ENCODE measurements at regions not wholly inside any gene's neighbourhood (a gene's known extent, or its start where the extent isn't known, plus 50 kb on each side); places are given as distances from the start of the nearest gene placed in this dataset.
"Not testable (repeated sequence)": the region's sequence is repeated elsewhere in the genome, so short reads cannot be mapped to it uniquely, and the experiment has no call there.

DNA sequence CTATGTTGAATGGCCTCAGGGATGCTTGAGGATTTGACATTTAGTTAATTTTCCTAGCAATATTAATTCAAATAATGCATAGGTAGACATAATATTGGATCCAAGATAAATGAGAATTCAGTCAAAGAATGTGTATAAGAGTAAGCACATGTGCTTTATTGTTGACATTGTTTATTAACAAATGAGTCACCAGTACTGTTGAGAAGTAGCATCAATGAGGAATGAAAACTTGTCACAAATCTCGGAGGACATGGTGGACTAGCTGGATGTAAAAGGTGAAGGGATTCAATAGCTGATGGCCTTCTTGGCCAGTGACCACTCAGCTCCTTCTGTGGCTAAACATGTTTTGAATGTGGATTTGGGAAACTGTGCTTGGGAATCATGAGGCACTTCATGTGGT is 1137.0 kb downstream of the HACE1 start:
- DNase-seq = no peak

DNA sequence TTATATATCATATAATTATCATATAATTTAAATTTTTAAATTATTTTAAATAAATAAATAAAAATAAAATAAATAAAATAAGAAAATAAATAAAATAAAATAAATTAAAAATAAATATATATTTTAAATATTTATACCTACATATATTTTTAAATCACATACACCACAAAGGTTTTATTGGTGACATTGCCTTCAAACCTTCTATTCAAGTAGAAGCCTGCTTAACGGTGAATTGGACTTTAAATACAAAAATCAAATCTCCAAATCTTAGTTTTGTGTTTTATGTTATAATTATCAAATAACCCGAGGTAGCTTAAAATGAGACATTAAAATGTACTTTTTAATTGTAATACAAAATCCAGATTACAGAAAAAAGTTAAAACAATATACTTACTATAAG is 1137.8 kb downstream of the HACE1 start:
- DNase-seq = no peak

DNA sequence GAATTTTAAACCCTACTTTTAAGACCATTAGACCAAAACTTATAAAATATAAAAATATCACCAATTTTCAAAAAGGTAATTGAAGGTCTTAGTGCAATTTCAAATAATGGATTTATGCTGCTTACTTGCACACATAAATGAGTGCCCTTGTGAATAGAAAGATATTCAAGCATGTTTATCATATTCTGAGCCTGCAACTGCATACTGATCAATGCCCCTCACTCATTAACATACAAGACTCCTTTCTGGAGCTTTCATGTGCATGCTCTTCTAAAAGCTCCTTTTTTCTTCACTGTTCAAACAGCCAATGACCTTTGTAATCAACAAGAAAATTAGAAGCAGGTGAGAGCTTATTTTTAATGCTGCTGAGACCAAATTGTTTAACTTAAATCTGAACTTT is 1139.3 kb downstream of the HACE1 start:
- no peak for DNase-seq

DNA sequence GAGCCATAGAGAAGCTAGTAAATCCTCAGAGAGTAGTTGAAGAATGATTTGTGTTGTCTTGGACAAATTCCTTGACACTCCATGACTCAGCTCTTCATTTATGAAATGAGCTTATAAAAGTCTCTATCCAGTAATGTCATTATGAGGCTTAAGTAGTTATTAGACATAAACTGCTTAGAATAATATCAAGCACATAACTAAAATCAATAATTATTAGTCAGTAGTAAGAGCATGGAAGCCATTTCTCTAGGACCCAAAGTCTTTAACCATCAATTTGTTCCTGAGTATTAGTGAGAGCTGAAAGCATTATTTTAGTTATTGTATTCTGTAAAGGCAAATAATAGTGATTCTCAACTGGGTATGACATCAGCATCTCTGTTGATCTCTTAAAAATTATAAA is 1140.2 kb downstream of the HACE1 start:
- no peak for DNase-seq

DNA sequence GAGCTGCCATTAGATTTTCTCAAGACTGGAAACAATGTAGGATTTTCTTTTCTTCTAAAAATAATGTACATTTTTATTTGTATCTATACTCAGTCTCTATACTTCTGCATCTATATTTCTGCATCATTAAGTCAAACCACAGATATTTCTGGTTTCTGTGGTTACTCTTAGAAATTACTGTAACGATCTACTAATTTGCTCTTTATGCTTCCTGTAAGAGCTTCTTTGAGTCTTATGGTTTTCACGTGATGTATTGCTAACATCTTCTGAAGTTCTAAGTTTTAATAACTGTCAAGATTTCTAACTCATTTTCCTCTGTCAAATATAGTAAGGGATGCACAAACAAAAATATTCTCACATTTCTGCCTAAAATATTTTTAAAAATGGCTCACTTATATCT is 1144.5 kb downstream of the HACE1 start:
- no peak for DNase-seq

DNA sequence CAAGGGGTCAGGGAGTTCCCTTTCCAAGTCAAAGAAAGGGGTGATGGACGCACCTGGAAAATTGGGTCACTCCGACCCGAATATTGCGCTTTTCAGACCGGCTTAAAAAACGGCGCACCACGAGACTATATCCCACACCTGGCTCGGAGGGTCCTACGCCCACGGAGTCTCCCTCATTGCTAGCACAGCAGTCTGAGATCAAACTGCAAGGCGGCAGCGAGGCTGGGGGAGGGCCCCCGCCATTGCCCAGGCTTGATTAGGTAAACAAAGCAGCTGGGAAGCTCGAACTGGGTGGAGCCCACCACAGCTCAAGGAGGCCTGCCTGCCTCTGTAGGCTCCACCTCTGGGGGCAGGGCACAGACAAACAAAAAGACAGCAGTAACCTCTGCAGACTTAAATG is 1150.5 kb downstream of the HACE1 start:
- DNase-seq = not testable (repeated sequence)

DNA sequence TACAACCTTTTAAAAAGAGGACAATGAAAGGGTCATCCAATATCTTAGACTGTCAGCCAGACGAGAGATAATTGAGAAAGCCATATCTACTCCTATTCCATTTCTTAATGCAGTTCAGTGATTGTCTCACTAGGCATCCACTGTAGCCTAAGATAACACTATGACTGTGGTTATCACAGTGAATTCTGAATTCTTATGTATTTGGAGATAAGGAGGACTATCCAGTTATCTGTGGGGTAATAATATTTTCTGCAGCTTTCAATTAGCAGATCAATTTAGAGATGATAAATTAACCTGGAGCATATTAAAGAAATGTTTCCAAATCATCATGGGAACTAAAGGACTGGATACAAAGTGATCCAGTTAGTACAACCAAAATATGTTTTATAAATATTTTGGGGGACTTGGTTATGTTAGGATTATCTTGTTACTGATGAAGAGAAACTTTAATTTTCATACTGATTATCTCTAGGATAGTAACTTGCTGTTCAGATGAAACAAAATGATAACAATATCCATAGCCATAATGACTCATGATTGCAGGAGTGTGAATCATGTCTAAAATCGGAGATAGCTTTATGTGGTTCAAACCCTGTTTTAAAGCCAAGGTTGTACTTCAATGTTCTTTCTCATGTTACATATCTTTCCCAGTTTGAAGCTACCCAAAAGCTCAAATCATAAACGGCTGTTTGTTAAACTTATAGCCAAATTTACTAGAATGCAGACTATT is 1152.0 kb downstream of the HACE1 start:
- no peak for DNase-seq

DNA sequence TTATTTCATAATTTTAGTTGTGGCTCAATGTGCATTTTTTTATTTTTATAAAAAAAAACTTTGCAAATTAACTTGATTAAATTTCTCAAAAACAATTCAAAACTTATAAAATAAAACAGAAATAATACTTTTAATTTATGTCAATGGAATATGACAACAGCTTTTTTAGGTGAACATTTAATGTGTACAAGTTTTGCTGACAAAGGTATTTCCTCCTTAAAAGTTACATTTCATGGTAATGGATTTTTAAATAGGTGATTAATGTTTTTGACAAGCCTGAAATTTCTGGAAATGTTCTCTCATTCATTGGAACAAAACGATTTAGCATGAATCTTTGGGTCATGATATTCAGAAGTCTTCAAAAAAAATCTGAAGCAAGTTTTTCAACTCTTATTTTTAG is 1160.0 kb downstream of the HACE1 start:
- DNase-seq = no peak

DNA sequence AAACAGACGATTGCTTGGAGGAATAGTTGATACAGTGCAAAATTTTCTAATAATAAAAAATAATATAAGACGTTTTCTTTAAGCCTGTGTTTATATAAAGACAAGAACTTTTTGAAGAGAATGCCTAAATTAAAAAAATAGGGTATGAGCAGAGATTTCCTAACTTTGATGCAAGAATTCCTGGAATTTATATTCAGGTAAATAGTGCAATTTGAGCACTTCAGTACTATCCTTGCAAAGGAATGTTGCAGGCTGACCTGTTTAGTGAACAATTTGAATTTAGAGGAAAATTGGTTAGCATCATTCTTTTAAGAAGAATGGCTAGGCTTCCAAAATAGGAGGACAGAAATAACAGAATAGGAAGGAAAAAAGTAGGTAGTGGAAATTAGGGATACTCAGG is 1172.3 kb downstream of the HACE1 start:
- DNase-seq = no peak

DNA sequence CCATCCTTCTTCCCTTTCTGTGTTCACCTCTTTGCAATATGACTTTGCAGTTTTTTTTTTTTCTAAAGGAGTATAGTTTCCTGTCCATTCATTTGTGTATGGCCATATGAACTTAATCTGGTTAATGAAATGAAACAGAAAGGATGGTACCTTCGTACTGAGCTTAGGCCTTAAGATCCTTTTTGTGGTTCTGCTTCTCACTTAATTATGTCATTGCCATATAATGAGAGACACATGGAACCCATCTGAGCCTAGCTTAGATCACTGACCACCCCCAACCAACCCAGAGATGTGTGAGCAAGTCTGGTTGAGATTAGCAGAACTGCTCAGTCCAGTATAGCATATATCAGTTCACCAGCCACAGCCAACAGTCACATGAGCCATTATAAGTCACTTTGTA is 1179.6 kb downstream of the HACE1 start:
- DNase-seq = no peak

DNA sequence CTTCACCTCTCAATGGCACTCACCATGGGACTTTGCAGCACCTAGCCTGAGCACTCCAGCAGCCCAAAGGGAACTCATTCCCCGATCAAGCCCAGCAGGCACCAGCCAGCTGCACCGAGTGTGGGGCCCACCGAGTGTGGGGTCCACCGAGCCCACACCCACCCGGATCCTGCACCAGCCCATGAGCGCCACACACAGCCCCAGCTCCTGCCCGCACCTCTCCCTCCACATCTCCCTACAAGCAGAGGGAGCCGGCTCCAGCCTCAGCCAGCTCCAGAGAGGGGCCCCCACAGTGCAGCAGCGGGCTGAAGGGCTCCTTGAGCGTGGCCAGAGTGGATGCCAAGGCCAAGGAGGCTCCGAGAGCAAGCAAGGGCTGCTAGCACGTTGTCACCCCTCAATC is 1182.4 kb downstream of the HACE1 start:
- no peak for DNase-seq

DNA sequence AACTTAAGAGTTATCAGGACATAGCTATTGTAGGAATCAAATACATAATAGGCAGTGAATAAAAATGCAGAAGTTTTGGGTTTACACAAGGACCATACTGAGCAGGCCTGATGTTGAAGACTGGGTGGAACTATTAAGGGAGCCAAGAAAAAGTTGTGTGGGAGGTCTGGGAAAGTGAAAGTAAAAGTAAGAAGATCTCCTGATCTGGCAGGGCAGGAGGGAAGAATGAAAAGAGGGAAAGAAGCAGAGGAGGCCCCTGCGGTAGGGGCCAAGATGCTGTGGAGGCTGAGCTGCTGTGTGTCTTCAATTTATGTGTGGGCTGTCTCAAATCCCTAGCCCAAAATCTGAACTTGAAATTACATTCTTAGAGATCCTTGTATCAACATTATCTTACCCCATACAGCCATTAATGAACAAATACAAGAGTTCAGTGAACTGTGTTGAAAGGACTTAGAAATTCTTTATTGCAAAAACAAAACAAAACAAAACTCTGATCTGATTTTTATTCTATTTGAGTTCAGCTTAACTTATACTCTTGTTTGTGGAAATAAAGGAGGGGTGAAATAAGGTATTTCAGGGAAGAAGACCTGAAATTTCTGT is 1183.8 kb downstream of the HACE1 start:
- no peak for DNase-seq

DNA sequence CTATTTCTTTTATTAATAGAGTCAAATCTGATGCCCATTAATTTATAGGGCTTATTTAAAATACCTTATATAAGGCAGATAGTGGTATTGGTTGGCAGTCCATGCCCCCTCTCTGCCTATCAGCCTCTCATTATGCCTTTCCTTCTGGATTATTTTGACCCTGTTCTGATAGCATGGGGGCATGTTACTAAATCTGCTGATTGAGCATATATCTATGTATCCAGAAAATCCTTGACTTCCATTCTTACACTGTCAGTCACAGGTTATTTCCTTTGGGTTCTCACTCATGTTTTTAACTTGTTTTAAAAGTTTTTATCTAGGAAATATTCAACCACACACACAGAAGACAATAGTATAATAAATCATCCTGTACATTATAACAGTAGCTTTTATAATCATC is 1184.9 kb downstream of the HACE1 start:
- no peak for DNase-seq

DNA sequence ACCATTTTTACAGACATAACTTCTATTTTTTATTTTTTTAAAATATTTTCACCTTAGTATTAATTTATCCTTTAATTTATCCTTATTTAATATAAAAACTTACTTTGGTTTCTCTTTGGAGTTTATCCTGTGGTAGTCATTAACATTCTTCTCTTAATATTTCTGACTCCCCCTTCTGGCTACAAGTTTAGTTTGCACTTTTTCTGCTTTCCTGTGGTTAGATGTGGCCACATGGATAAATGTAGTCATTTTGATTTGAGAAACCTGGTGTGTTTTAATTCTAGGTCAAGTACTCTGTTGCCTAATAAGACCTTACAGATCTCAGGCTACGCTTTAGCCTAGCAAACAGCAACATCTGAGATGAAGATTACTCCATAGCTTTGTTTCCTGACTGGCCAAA is 1187.5 kb downstream of the HACE1 start:
- DNase-seq = no peak

DNA sequence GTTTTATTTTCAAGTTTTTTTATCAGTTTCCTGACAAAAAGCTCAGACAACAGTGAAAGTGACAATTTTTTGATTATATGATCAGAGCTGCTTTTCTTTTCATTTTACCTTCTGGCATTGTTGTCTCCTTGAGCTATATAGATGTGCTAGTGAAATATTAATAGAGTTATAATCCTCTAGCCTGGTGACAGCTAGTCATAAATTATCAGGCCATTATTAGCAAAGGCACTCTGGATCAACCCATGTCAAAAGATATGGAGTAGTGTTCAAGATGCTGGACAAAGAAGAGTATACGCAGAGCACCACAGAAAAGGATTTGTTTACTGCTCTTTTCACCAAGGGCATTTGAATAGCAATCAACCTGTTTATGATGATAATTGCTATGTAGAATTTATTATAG is 1230.1 kb downstream of the HACE1 start:
- no peak for DNase-seq

DNA sequence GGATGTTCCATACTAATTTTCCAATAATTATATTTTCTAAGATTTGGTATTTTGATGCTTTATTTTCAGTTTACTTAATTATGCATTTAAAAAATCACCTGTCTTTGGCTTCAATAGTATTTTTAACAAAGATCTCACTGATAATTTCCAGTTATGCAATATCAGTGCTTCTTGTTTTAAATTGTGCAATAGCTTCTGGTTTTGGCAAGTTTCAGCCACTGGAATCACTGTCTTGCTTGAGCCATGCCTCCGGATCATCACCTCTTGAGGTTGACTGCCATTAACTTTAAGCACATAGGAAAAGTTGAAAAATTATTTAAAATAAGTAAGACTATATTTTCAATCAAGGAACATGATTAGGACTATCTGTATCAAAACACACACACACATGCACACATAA is 1242.1 kb downstream of the HACE1 start:
- no peak for DNase-seq

DNA sequence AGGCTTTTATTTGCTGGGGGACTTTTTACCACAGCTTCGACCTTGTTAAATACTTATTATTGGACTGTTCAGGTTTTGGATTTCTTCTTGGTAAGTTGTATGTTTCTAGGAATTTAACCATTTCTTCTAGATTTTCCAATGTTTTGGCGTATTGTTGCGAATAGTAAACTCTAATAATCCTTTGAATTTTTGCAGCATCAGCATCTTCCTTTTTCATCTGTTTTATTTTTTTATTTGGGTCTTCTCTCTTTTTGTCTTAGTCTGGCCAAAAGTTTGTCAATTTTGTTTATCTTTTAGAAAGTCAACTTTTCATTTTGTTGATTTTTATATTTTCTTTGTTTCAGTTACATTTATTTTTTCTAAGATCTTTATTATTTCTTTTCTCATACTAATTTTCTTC is 1272.0 kb downstream of the HACE1 start:
- DNase-seq = no peak

DNA sequence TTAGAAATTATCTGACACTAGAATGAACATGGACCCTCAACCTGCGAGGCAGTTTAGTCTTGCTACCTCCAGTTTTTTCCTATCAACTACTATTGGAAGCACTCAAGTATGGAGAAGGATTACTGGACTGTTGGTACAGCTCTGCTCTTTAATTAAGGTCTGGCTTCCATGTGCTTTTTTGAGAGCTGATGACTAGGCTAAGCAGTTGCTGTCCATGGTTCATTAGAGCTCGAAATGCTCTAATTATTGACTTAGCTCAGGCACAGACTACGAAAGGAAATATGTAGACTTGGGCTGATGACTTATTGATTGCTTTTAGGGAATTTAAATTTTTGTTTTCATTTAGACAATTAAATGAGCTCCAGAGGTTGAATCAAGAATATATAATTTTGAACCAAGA is 1281.6 kb downstream of the HACE1 start:
- no peak for DNase-seq

DNA sequence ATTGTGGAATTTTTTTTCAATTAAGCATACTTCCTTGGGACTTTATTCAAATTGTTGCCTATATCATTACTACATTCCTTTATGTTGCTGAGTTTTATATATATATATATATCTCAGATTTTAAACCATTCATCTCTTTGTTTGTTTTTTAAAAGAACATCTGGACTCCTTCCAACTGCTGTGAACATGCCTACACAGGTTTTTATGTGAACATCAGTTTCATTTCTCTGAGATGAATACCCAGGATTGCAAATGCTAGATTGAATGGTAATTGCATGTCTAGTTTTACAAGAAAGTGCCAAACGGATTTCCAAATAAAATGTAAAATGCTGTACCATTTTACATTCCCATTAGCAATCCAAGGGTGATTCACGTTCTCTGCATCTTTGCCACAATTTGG is 1289.3 kb downstream of the HACE1 start:
- no peak for DNase-seq

DNA sequence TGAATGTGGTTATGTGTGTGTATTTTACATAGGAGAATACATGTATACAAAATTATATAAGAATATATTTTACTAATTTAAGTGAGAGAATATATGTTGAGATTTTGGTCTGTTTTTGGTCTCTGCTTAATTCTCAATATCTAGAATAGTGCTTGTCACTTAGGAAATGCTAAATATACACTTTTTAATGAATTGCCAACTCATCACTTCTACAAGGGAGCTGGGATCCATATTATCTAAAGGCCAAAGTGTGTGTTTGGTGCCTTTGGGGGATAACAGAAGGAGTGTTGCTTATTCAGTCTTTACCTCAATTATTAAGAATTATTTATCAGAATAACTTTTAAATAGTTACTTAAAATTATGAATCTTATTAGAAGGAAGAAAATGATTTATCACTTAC is 1304.8 kb downstream of the HACE1 start:
- no peak for DNase-seq

DNA sequence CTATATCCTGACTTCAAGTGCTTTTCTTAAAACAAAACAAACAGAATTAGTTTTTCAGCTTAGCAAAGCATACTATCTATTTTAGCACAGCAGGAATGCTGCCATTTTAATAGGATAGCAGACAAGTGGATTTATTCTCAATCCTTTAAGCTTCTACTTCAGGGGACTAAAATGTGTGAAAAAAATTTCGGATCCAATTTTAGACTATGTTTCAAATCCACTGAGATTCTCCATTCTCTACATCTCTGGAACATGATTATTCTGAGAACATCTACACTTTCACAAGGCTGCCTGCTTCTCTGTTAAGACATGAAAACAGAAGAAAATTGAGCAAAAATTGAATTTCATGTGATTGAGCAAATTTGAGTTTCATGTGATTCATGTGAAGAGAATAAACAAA is 1321.3 kb downstream of the HACE1 start:
- no peak for DNase-seq

DNA sequence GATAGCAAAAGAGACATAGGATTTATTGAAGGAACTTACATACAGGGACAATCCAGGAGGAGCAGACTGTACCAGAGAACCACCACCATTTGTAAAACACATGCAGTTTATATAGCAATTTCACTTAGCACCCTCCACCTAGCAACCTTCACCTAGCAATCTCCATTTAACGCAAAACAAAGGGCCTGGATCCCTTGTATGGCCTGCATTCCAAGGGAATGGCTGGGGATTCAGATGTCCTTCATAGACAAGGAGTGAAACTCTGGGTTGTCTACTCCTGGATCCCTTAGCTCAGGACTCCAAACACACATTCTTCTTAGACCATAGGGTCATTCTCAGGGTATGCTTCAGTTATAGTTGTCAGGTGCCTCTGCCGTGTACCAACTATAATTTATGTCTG is 1324.9 kb downstream of the HACE1 start:
- no peak for DNase-seq

DNA sequence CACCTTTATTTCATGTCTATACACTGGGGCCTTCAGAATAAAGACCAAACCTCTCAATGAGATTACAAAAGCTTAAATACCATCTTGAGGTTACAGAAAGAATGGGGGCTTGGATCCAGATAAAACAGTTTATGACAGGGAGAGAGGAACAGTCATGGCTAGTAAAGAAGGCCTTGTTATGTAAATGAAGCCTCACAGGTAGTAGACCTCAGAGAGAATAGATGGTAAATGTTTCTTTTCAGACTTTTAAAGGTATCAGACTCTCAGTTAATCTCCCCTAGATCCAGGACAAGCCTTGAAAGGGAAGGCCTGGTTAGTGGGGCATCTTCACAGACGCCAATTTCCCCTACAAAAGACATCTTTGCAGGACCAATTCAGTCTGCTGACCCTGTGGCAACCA is 1325.6 kb downstream of the HACE1 start:
- no peak for DNase-seq

DNA sequence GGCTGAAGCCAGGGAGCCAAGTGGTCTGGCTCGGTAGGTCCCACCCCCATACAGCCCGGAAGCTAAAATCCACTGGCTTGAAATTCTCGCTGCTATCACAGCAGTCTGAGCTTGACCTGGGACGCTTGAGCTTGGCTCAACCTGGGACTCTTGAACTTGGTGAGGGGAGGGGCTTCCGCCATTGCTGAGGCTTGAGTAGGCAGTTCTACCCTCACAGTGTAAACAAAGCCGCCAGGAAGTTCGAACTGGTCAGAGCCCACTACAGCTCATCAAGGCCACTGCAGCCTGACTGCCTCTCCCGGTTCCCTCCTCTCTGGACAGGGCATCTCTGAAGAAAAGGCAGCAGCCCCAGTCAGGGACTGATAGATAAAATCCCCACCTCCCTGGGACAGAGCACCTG is 1337.7 kb downstream of the HACE1 start:
- no peak for DNase-seq

DNA sequence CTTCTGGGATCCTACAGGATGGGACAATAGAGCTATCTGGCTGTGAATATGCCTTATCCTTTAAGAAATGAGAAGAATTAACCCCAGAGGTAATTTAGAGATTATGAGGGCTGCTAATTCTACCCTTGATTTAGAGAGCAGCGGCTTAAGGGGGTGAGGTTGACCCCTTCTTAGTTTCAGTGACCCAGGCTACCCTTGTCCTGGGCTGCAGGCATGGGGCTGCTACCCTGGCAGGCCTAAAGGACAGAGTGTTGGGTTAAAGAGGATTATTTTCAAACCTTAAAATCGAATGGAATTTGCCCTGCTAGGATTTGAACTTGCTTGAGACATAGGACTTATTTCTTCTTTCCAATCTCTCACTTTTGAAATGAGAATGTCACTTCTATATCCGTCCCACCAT is 1343.4 kb downstream of the HACE1 start:
- no peak for DNase-seq
